CD4-positive, alpha-beta T cell treated with Interleukin-4 for 1 hour (primary cell): ENCODE measurements at regions not wholly inside any gene's neighbourhood (a gene's known extent, or its start where the extent isn't known, plus 50 kb on each side); places are given as distances from the start of the nearest gene placed in this dataset.

ENCODE experiments used
- DNase-seq, 2 donors: peaks; one replicate each; pipeline ENCODE4 v3.0.0-alpha.2; 2020 to 2022

DNA sequence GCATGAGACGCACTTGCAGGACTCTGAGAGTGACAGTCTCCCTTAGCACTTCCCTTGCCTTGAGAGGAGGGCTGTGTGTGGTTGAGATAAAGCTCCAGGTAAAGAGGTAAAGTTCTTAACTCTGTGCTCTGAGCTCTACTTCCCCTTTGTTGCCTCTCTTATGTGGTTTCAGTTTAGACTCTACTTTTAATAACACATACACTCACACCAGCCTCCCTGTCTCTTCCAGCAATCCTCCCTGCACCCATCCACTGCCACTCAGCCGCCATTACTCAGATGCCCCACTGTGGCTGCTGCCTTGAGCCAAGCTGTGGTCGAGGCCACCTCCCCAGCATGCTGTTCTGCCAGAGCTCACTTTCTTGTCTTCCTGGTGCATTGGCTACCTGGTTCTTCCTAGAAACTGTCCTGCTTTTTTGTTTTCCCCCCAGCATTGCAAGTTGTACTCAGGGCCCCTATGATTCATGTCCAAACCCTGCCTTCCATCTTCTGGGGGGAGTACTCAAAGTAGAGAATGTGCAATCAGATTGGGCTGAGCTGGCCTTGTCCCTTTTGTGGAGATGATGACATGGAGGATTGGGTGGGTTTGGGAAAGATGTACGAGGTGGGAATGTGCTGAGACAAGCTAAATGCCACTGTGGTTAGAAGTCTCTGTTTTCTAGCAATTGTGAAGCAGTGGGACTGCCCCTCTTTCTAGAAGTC lies 115.5 kb upstream of the PARP11 start:
- peak; percentile 21 to 41 for DNase-seq

DNA sequence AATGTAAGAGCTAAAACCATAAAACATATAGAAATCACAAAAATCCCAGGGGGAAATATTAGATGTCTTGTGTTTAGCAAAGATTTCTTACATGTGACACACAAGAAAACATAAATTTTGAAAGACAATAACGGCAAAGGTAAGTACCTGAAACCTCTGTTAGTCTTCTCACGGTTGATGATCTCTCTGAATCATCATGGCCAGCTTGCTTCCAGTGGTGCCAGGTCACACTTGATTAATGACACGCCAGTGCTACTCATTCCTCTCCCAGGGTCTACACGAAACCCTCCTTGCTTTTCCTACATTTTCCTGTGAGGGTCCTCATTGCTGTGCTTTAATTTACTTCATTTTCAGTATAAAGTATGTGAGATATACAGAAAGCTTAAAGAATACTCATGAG lies 114.4 kb upstream of the PARP11 start:
- no peak for DNase-seq

- DNase-seq, result no peak
Measured at GRCh38 chr12:3980504-3981272, 107.5 kb upstream of the PARP11 start.

- no peak for DNase-seq
Measured at GRCh38 chr12:3977621-3978020, 104.4 kb upstream of the PARP11 start.

DNA sequence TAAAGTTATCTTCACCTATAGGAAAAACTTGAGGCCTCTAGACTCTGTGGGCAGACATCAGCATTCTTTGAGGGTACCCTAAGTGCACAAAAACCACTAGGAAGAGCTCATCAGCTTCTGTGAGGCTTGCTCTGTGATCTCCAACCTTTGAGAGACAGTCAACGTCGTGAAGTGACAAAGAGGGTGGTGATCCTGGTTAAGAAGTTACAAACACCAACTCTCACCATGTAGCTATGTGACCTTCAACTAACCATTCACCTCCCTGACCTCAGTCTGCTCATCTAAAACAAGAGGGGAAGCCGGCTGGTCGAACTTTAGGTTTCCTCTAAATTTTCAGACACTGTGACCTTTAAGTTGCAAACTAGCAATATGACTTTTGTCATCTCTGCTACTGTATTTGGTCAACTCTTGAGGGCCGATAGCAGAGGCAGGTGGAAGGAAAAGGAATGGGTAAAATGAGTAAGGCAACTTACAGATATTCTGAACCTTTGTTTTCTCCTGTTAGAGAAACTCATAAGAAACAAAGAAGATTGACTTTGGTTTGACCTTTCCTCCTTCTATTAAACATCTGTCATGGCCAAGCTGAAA lies 103.2 kb upstream of the PARP11 start:
- DNase-seq, result no peak

GRCh38 chr12:3975652-3976051 lies 102.5 kb upstream of the PARP11 start:
- no peak for DNase-seq

DNA sequence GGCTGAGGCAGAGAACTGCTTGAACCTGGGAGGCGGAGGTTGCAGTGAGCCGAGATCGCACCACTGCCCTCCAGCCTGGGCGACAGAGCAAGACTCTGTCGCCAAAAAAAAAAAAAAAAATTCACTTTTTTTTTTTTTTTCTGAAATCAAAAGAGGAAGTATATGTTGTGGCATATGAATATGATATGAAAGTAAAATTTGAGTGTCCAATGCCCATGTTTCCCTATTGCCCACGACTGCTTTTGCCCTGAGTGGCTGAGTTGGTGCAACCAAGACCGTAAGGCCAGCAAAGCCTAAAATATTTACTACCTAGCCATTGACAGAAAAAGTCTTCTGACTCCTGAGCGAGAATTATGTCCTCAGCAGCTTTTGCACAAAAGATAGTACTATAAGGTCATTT lies 101.7 kb upstream of the PARP11 start:
- no peak for DNase-seq

DNA sequence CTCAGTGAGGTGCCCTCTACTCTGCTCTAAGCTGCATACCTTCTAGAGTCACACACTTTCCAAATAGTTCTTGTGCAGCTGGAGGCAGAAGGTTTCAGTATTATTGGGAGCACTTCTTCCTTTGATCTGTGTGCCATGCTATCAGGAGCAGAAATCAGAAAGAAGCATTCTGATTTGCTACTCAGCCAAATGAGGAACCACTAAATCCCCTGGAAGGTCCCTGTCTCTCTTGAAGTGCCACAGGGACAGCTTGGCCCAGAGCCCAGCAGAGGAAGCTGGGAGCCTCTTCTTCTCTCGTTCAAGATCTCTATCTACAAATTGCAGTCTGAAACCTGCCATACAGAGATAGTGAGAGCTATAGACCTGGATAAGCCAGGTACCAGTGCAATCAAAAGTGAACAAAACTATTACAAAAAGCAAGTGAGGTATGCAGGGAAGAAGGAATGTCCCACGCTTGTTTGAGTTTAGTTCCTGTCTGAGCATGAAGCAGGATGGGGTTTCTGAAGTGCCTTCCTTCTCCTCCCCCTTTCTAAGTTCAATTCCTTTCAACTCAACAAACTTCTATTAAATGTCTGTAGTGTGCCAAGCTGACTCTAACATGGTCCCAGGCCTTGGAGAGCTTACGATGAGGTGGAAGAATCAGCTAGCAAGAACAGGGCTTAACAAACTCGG lies 100.9 kb upstream of the PARP11 start:
- peak in 1 of 2 donors; percentile 34 for DNase-seq

- no peak for DNase-seq
Measured at GRCh38 chr12:3973269-3973884, 100.2 kb upstream of the PARP11 start.

- peak in 1 of 2 donors; percentile 50 for DNase-seq
Measured at GRCh38 chr12:3972576-3972975, 99.4 kb upstream of the PARP11 start.

DNA sequence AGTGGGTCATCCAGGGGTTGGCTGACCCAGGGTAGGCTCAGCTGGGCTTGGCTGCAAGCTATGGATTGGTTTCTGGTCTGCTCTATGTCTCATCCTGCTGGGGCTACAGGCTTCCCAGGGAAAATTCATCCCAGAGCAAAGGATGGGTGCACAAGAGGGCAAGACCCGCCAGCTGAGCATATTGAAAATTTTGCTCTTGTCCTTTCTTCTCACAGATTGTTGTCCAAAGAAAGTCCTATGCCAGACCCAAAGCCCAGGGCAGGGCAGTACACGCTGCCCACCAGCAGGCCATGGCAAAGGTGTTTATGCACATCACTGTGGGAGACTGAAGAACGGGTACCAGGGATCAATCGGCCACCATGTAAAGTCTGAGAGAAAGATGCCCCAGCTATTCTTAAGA lies 95.3 kb upstream of the PARP11 start:
- DNase-seq, result no peak

GRCh38 chr12:3967556-3968160 lies 94.5 kb upstream of the PARP11 start:
- DNase-seq, result no peak

DNA sequence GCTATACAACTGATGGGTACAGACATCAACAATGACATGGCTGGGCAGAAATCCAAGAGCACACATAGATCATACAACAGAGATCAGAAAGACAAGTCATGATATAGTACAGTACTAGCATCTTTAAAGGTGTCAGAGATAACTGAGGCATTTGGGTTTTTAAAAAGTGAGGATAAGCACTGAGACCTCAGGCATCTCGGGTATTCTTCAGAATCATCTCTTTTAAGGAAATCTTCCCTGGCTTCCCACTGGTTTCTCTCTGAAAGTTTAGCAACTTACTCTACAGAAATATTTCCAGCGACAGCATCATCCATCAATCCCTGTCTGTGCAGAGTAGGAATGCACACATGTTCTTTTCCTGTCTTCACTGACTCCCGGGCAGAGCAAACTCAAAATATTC lies 93.2 kb upstream of the PARP11 start:
- no peak for DNase-seq

- no peak for DNase-seq
Measured at GRCh38 chr12:3965046-3965445, 91.8 kb upstream of the PARP11 start.

DNA sequence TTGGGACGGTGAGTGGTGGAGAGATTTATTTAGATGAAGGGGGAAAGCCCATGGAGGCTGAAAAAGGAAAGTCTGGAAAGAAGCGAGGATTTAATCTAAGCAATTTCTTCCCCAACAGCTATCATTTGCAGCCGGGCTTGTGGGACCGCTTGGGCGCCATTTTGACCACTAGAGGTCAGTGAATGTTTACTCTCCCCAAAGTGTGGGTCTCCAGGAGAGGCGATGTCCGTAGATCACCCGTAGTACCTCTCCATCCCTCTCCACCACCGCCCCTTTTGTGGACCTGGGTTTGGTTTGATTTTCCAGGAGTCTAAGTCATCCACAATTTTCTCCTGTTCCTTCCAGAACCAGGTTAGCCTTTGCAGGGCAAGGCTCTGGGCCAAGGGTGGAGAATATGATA lies 91.2 kb upstream of the PARP11 start:
- DNase-seq, result no peak

DNA sequence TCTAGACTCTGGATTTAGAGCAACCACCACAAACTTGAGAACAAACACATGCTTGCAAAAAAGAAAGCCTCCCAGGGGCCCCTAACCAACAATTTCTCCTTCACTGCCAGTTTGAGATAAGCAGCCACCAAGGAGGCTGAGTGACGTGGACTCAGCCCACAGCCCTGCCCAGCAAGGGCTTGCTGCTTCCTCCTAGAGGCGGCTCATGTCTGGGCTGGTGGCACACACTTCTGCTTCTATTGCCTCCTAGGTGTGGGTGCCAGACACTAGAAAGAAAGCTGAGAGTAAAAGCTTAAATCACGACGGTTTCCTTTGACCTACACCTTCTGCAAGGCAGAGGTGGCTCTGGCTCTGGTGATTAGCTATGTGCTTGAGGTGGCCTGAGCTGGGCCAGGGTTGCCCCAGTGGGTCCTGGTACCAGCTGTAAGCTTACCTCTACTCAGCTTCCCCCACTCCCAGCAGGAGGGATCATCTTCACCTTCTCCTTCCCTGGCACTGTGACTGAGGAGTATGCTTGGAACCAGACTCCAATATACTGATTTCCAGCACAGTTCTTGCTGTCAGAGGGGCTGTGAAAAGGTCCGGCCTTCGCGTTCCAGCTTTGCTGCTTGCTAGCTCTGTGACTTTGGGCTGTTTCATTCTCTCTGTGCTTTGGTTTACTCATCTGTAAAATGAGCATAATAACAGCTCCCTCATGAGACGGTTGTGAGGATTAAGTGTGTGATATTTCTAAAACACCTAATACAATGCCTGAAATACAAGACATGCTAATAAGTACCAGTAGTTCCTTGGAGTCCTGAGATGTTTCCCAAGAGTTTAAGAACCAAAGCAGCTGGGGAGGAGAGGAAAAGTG lies 89.7 kb upstream of the PARP11 start:
- DNase-seq, result peak; percentile 84 to 91

DNA sequence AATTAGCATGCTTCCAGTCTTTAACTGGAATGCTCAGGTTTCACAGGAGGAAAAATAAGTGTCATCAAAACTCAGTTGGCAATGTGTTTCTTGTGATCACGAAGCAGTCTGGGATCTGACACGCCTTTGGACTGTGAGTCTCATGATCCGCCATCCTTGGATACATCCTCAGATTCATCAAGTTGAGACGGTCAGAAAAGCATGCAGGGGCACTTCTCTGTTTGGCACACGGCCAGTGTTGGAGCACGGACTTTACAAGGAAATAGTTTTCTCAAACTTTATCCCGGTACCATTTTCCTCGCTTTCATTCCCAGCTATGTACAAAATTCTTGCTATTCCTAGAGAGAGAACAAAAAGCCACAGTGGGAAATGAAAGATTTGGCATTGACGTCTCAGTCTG lies 88.4 kb upstream of the PARP11 start:
- DNase-seq, result no peak

DNA sequence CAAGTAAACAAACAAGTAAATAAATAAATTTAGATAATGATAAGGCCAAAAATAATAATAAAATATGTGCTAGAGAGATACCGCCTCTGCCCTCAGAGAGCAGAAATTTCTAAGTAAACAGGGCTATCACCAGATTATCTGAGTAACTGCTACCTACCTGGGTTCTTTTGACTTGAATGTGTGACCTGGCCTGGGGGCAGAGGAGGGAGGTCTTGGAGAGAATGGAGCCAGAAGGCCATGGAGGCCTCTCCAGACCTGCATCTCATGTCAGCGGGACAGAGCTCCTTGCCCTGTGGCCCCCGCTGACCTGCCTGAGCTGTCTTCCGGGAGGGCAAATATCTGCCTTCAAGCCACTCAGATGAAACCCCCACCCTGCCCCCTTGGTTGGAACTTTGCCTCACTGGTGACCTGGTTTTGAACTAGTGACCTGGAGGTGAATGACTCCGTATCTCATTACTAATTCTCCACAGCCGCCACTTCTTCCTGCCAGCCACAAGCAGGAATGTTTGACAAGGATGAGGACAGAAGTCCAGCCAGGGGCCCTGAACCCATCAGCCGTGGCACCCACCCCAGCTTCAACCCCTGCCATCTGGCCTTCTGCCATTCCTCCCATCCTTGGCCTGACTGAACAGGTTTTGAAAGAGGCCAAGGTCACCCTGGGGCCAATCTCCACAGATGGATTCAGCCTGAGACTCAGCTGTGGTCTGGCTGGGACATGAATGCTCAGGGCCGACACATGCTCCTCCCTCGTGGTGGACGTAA lies 86.8 kb upstream of the PARP11 start:
- no peak for DNase-seq

DNA sequence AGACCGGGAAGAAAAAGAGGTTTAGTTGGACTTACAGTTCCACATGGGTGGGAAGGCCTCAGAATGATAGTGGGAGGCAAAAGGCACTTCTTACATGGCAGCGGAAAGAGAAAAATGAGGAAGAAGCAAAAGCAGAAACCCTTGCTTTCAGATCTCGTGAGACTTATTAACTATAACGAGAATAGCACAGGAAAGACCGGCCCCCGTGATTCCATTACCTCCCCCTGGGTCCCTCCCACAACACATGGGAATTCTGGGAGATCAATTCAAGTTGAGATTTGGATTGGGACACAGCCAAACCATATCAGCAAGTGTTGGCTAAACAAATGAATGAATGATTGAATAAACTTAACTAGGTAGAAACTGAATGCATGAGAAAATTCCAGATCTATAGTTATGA lies 85.3 kb upstream of the PARP11 start:
- DNase-seq, result no peak

DNA sequence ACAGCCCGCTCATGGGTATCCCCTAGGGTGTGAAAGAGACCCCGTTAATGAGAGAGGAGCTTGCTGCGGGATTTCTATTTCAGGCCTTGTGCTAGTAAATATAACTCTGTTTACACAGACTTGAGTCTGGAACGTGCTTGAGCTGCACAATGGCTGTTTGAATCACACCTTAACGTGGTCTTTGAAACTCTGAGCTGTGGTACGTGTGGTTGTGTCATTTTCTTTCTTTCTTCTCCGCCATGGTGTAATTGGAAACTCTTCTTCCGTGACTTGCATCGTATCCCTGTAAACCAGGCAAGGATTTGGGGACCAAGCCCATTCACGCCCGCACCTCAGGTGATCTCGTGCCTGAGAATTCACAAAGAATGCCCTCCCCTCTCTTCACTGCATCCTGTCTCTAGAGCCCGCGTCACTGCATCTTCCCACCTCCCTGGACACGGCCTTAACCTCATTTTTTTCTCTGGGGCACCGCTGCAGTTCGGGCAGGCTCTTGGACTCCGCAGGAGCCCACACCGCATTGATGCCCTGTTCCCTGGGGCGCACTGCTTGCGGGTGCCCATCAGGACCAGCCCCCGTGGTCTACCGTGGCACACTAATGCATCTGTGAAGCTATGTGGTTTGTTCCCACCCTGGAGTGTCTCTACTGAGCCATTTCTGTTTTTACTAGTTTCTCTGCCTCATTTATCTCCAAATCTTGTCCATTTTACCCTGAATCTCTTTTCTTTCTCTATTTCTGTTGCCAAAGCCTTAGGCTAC lies 78.4 kb upstream of the PARP11 start:
- no peak for DNase-seq
